Breast epithelium (tissue), 3 donors: ENCODE measurements at regions not wholly inside any gene's neighbourhood (a gene's known extent, or its start where the extent isn't known, plus 50 kb on each side); places are given as distances from the start of the nearest gene placed in this dataset.

ENCODE experiments used
- POLR2A ChIP-seq: fragments of 450-650 bp; IDR thresholded peaks from one replicate; pipeline ENCODE4 v1.6.1; 2016; ENCODE audit warnings: antibody characterized with exemption, mild to moderate bottlenecking, moderate library complexity
- POLR2AphosphoS5 ChIP-seq, 3 donors: sonication (generic); formaldehyde crosslinking; IDR thresholded peaks; one replicate each; pipeline ENCODE4 v1.6.1; 2017; ENCODE audit warnings: antibody characterized with exemption in 3 of 3
- TF ChIP-seq, protein P1 (sequence below), 3 donors: fragments of 450-650 bp; IDR thresholded peaks; one replicate each; pipeline ENCODE4 v1.5.1; 2016 to 2017; ENCODE audit warnings: antibody characterized with exemption in 3 of 3, mild to moderate bottlenecking in 3 of 3, moderate library complexity in 3 of 3

DNA sequence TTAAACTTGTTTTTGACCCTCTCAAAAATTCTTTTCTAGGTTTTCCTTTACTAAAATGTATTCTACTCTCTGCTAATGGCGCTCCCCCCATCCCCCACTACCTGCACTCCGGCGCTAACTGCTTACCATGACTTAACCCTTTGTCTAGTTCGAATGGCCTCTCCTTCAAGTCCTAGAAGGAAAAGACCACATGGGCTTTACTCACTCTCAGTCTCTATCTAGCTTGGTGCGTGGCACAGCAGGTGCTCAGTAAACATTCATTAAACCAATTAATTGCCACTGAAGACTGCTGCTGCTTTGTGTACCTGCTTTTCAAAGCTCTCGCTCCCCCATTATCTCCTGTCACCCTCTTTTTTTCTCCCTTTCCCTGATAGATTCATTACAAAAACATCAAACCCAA lies 457.7 kb upstream of the THRB start:
- TF ChIP-seq POLR2A: no peak
- TF ChIP-seq, protein P1, sequence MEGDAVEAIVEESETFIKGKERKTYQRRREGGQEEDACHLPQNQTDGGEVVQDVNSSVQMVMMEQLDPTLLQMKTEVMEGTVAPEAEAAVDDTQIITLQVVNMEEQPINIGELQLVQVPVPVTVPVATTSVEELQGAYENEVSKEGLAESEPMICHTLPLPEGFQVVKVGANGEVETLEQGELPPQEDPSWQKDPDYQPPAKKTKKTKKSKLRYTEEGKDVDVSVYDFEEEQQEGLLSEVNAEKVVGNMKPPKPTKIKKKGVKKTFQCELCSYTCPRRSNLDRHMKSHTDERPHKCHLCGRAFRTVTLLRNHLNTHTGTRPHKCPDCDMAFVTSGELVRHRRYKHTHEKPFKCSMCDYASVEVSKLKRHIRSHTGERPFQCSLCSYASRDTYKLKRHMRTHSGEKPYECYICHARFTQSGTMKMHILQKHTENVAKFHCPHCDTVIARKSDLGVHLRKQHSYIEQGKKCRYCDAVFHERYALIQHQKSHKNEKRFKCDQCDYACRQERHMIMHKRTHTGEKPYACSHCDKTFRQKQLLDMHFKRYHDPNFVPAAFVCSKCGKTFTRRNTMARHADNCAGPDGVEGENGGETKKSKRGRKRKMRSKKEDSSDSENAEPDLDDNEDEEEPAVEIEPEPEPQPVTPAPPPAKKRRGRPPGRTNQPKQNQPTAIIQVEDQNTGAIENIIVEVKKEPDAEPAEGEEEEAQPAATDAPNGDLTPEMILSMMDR (IDR thresholded peaks at IDR 0.05): no peak
- TF ChIP-seq POLR2AphosphoS5 (IDR thresholded peaks at IDR 0.05): no peak
